WERI-Rb-1 (cell line): ENCODE measurements at regions not wholly inside any gene's neighbourhood (a gene's known extent, or its start where the extent isn't known, plus 50 kb on each side); places are given as distances from the start of the nearest gene placed in this dataset.

Source experiments
- DNase-seq: peaks from one replicate; pipeline ENCODE4 v3.0.0-alpha.2; 2020
- H3K27ac ChIP-seq: fragments of 250-450 bp; sonication (Bioruptor Pico); 2 replicates; pipeline ENCODE4 v1.5.1; 2020; ENCODE audit warnings: mild to moderate bottlenecking, moderate library complexity
- H3K27me3 ChIP-seq: fragments of 250-450 bp; sonication (Bioruptor Pico); 2 replicates; pipeline ENCODE4 v1.5.1; 2021; ENCODE audit warnings: mild to moderate bottlenecking, low read depth, moderate library complexity; ENCODE audit not compliant: insufficient read depth, severe bottlenecking
- H3K36me3 ChIP-seq: fragments of 250-450 bp; sonication (Bioruptor Pico); 2 replicates; pipeline ENCODE4 v1.5.1; 2020; ENCODE audit warnings: mild to moderate bottlenecking, moderate library complexity
- H3K4me3 ChIP-seq: 2 replicates; pipeline ENCODE4 v1.5.1; 2011; ENCODE audit warnings: low read depth, mild to moderate bottlenecking, control low read depth, low read length
- H3K9me3 ChIP-seq: fragments of 250-450 bp; sonication (Bioruptor Pico); 2 replicates; pipeline ENCODE4 v1.5.1; 2021; ENCODE audit warnings: mild to moderate bottlenecking, moderate library complexity; ENCODE audit not compliant: severe bottlenecking
- TF ChIP-seq, protein P1 (sequence below): IDR thresholded peaks from 2 replicates; pipeline ENCODE4 v1.5.1; 2011; ENCODE audit warnings: low read depth, mild to moderate bottlenecking, control low read depth, inconsistent platforms, low read length

DNA sequence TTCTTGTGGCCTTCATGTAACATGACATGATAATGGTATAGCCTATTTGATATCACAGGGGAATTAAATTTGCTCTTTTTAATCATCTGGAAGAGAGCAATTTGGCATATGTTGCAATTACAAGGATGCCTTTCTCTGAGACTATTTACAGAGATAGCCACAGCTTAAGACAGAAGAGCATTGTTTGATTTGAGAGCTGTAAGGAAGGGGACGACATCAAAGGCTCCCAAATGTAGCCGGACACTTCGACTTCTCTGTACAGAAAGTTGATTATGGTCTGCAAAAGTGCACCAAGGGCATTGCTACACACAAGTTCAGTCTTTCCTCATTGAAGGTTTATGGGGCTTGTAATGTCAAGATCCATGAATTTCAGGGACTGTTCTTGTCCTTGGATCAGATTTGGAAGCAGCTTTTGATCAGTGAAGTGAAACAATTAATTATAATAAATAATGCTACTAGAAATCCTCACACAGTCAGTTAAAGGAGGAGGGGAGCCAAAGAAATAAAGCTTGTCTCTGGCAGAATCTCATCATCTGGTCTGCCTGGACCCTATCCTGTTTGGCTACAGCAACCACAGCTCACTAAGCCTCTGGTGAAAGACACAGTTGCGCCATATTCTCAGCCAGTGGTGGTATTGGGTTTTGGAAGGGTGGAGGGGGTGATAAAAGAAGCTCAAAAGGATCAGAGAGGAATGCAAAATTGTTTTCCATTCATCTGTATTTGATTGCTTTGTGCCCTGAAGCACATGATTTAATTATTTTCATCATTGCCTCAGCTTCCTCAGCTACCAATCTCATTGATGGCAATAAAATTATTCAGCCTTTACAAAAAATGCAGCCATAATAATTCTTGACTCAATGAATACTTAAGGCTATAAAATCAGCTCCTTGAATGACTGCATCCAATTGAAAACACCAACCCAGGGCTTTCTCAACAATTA is 654.3 kb upstream of the LCORL start:
- H3K36me3 ChIP-seq = no peaks in the 10 kb centered on the region
- H3K9me3 ChIP-seq = no peaks in the 10 kb centered on the region
- DNase-seq = no peak
- H3K27ac ChIP-seq = no peak overlapping the region
- no peak overlapping the region for H3K4me3 ChIP-seq
- TF ChIP-seq, protein P1, sequence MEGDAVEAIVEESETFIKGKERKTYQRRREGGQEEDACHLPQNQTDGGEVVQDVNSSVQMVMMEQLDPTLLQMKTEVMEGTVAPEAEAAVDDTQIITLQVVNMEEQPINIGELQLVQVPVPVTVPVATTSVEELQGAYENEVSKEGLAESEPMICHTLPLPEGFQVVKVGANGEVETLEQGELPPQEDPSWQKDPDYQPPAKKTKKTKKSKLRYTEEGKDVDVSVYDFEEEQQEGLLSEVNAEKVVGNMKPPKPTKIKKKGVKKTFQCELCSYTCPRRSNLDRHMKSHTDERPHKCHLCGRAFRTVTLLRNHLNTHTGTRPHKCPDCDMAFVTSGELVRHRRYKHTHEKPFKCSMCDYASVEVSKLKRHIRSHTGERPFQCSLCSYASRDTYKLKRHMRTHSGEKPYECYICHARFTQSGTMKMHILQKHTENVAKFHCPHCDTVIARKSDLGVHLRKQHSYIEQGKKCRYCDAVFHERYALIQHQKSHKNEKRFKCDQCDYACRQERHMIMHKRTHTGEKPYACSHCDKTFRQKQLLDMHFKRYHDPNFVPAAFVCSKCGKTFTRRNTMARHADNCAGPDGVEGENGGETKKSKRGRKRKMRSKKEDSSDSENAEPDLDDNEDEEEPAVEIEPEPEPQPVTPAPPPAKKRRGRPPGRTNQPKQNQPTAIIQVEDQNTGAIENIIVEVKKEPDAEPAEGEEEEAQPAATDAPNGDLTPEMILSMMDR = no peak
- no peaks in the 10 kb centered on the region for H3K27me3 ChIP-seq

DNA sequence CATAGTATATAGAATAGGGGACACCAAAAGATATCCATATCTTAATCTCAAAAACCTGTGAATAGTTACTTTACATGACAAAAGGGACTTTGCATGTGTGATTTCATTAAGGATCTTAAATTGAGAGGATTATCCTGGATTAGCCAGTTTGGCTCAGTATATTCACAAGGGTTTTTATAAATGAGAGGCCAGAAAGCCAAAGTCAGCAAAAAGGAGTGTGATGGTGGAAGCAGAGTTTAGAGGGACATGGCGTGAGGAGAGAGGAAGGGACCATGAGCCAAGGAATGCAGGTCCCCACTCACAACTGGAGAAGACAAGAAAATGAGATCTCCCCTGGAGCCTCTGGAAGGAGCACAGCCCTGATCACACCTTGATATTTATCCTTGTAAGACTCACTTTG is 648.5 kb upstream of the LCORL start:
- Histone ChIP-seq H3K27ac (no peak overlapping the region), H3K27me3 (no peaks in the 10 kb centered on the region), H3K36me3 (no peaks in the 10 kb centered on the region), H3K4me3 (no peak overlapping the region), H3K9me3 (no peaks in the 10 kb centered on the region)
- no peak for DNase-seq
- TF ChIP-seq, protein P1 = no peak

DNA sequence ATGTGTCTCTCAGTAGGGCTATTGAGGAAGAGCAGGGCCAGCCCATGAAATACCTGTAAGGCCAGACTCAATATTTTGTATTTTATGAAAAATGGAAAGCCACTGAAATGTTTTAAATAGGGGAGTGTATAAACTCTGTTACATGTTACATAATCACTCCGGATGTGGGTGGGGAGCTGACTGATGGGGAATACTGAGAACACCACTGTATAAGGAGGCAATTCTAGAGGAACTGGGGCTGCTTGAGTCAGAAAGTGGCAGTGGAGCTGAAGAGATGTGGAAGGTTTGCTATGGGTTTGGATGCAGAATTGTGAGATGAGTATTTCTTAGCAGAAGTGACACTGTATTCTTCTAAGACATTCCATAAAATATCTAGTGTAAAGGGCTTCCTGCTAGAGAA is 647.8 kb upstream of the LCORL start:
- Histone ChIP-seq H3K36me3 (no peaks in the 10 kb centered on the region), H3K9me3 (no peaks in the 10 kb centered on the region), H3K27ac (no peak overlapping the region), H3K4me3 (no peak overlapping the region), H3K27me3 (no peaks in the 10 kb centered on the region)
- TF ChIP-seq, protein P1 = no peak
- DNase-seq = no peak

DNA sequence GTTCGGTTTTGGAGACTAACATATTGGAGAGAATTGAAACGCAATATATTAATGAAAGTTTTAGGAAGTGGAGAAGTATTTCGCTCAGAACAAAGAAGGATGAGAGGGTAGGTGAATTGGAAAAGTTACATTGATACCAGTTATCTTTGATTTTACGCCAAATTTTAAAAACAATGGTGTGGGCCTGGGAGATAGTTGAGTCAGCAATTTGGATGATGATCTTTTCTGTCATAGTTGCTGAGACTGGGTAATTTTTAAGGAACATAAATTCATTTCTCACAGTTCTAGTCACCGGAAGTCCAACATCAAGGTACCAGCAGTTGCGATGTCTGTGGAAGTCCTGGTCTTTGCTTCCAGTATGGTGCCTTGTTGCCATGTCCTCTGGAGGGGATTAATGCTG is 644.8 kb upstream of the LCORL start:
- Histone ChIP-seq H3K4me3 (no peak overlapping the region), H3K27me3 (no peaks in the 10 kb centered on the region), H3K36me3 (no peaks in the 10 kb centered on the region), H3K27ac (no peak overlapping the region), H3K9me3 (no peaks in the 10 kb centered on the region)
- no peak for DNase-seq
- TF ChIP-seq, protein P1 = no peak

DNA sequence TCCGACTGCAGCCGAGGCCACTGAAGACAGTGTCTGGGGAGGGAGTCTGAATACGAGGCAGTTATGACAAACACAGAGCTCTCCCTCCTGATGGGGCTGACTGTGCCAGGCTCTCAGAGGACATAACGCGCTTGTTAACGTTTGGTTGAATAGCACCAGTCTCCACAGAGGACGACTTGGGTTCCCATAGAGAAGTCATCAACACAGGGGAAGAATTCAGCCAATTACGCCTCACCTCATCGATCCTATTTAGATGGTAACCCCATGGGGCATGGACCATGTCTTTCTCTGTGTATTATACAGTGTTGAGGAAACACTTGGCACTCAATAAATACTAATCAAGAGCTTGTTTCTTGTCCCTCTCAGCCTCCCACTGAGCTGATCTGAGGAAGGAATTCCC is 642.6 kb upstream of the LCORL start:
- no peaks in the 10 kb centered on the region for H3K27me3 ChIP-seq
- H3K9me3 ChIP-seq = no peaks in the 10 kb centered on the region
- TF ChIP-seq, protein P1 = no peak
- no peak overlapping the region for H3K27ac ChIP-seq
- no peak for DNase-seq
- no peak overlapping the region for H3K4me3 ChIP-seq
- no peaks in the 10 kb centered on the region for H3K36me3 ChIP-seq
